ENCODE measurements at regions not wholly inside any gene's neighbourhood (a gene's known extent, or its start where the extent isn't known, plus 50 kb on each side); places are given as distances from the start of the nearest gene placed in this dataset.

DNA sequence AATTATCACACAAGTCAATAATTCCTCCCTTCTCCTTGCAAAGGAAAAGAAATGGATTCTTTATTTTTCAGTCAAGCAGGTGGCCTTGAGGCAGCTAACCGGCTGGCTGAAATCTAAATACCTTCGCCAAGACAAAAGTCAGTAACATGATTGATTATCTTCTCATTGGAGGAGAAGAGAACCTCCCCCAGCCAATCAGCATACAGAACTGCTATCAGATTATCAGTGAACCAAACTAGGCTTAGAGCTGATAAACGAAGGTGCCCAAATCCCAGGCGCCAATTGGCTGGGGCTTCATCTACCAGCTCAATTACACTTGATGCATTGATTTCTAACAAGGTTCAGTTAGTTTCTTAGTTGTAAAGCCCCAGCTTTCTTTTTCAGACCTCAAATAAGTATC lies 152.4 kb upstream of the NOCT start:
- TF ChIP-seq, protein P1, sequence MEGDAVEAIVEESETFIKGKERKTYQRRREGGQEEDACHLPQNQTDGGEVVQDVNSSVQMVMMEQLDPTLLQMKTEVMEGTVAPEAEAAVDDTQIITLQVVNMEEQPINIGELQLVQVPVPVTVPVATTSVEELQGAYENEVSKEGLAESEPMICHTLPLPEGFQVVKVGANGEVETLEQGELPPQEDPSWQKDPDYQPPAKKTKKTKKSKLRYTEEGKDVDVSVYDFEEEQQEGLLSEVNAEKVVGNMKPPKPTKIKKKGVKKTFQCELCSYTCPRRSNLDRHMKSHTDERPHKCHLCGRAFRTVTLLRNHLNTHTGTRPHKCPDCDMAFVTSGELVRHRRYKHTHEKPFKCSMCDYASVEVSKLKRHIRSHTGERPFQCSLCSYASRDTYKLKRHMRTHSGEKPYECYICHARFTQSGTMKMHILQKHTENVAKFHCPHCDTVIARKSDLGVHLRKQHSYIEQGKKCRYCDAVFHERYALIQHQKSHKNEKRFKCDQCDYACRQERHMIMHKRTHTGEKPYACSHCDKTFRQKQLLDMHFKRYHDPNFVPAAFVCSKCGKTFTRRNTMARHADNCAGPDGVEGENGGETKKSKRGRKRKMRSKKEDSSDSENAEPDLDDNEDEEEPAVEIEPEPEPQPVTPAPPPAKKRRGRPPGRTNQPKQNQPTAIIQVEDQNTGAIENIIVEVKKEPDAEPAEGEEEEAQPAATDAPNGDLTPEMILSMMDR (IDR thresholded peaks at IDR 0.05), result no peak
- TF ChIP-seq POLR2A (IDR thresholded peaks at IDR 0.05), result no peak

Data from lower leg skin (tissue), 3 donors.